Activated CD8-positive, alpha-beta memory T cell treated with anti-CD3 and anti-CD28 coated beads, Interleukin-2, amount 10 ng/mL, durations not matched to agents 7 days and 5 days (primary cell): ENCODE measurements at regions not wholly inside any gene's neighbourhood (a gene's known extent, or its start where the extent isn't known, plus 50 kb on each side); places are given as distances from the start of the nearest gene placed in this dataset.

ENCODE experiments used
- ATAC-seq: fragments of 150-1000 bp; cut with Tn5 transposase; one replicate; pipeline ENCODE4 v1.10.0; 2021; ENCODE audit warnings: moderate library complexity
- CTCF ChIA-PET: fragments of 350-600 bp; sonication (Branson Sonifier 250); formaldehyde crosslinking; loops from one replicate; lab custom pipeline; 2021; ENCODE audit warnings: antibody characterized with exemption; lab: Charles Lee
- DNase-seq: peaks from one replicate; pipeline ENCODE4 v3.0.0-alpha.2; 2020
- H3K27ac Mint-ChIP-seq: one replicate; pipeline ENCODE4 v1.8.0; 2021; ENCODE audit warnings: mild to moderate bottlenecking, mixed read lengths
- H3K27me3 Mint-ChIP-seq: one replicate; pipeline ENCODE4 v1.8.0; 2021; ENCODE audit warnings: mixed read lengths
- H3K36me3 Mint-ChIP-seq: one replicate; pipeline ENCODE4 v1.8.0; 2021; ENCODE audit warnings: mild to moderate bottlenecking, mixed read lengths
- H3K4me1 Mint-ChIP-seq: one replicate; pipeline ENCODE4 v1.8.0; 2021; ENCODE audit warnings: mixed read lengths
- H3K4me3 Mint-ChIP-seq: one replicate; pipeline ENCODE4 v1.8.0; 2021; ENCODE audit warnings: mild to moderate bottlenecking, moderate library complexity, mixed read lengths
- H3K9me3 Mint-ChIP-seq: one replicate; pipeline ENCODE4 v1.8.0; 2022; ENCODE audit warnings: low read depth, mixed read lengths

DNA sequence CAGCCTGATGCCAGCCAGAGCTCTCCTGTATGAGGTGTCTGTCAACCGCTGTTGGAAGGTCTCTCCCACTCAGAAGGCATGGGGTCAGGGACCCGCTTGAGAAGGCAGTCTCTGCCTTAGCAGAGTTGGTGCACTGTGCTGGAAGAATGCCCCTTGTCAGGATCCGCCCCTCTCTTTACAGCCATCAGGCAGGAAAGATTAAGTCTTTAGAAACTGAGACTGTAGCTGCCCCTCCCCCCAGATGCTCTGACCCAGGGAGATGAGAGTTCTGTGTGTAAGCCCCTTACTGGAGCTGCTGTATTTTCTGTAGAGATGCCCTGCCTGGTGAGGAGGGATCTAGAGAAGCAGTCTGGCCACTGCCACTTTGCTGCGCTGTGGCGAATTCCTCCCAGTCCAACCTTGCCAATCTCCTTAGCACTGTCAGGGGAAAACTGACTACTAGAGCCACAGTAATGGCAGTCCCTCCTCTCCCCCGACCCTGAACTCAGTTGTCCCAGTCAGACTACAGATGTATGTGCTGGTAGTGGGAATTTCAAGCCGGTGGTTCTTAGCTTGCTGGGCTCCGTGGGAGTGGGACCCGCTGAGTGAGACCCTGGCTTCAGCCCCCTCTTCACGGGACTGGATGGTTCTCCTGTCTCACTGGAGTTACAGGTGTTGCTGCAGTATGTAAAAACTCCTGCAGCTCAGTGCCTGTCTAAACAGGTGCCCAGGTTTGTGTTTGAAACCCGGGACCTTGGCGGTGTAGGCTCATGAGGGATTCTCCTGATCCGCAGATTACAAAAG is 285.5 kb upstream of the ZWINT start:
- H3K27ac Mint-ChIP-seq: no peak overlapping the region
- DNase-seq (no peak), ATAC-seq (no peak)
- CTCF ChIA-PET: interaction anchor here (1.0 kb wide), 1 partner anchor 12 kb away, joined by 4 read pairs; no protein-coding TSS in a partner anchor
- H3K36me3 Mint-ChIP-seq: no peaks in the 10 kb centered on the region
- H3K9me3 Mint-ChIP-seq: peaks cover 15% of the 10 kb centered on the region
- H3K4me1 Mint-ChIP-seq: no peaks in the 10 kb centered on the region
- no peak overlapping the region for H3K4me3 Mint-ChIP-seq
- H3K27me3 Mint-ChIP-seq: no peaks in the 10 kb centered on the region

DNA sequence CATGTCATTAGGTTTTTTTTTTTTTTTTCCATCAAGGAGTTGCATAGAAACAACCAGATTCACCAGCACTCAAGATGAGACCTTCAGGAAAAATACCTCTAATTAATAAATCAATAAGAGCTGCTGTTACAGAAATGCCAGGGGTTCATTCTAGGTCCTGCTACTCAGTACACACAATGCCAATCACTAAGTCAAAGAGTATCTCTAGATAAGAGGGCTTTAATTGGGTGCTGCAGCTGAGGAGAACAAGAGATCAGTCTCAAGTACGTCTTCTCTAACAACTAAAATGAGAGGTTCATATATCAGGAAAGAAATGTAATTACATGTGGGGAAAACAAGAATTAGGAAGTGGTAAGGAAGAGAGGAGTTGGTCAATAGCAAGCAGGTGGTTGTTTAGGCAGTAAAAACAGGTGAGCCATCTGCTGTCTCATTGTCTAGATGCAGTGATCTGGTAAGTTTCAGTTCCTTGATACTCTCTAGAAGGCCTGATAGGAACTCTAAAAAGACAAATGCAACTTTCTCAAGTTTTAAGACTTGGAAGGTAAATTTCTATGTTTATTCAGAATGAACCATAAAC is 272.9 kb upstream of the ZWINT start:
- H3K9me3 Mint-ChIP-seq: peaks cover 20% of the 10 kb centered on the region
- ATAC-seq (no peak), DNase-seq (no peak)
- H3K27ac Mint-ChIP-seq: no peak overlapping the region
- no peaks in the 10 kb centered on the region for H3K36me3 Mint-ChIP-seq
- no peaks in the 10 kb centered on the region for H3K4me1 Mint-ChIP-seq
- no peaks in the 10 kb centered on the region for H3K27me3 Mint-ChIP-seq
- H3K4me3 Mint-ChIP-seq: no peak overlapping the region
- CTCF ChIA-PET: no interaction called here

DNA sequence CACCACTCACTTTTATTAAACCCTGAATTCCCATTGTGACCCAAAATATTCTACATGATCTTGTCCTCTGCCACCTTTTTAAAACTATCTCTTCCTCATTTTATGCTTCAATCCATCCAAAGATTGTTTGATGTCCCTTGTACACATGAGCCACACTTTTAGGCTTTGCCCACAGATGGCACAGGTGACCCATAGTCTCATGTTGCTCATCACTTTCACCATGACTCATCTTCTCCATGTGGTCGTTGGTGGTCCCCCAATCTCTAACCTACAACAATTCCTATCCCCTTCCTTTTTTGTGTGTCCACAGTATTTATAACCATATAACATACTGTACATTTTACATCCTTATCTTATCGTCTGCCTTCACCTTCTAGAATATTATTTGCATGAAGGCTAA is 271.5 kb upstream of the ZWINT start:
- H3K27me3 Mint-ChIP-seq: no peaks in the 10 kb centered on the region
- H3K27ac Mint-ChIP-seq: no peak overlapping the region
- no peaks in the 10 kb centered on the region for H3K4me1 Mint-ChIP-seq
- H3K9me3 Mint-ChIP-seq: peaks cover 19% of the 10 kb centered on the region
- no peak for ATAC-seq
- H3K36me3 Mint-ChIP-seq: no peaks in the 10 kb centered on the region
- no peak overlapping the region for H3K4me3 Mint-ChIP-seq
- no peak for DNase-seq
- CTCF ChIA-PET: no interaction called here

DNA sequence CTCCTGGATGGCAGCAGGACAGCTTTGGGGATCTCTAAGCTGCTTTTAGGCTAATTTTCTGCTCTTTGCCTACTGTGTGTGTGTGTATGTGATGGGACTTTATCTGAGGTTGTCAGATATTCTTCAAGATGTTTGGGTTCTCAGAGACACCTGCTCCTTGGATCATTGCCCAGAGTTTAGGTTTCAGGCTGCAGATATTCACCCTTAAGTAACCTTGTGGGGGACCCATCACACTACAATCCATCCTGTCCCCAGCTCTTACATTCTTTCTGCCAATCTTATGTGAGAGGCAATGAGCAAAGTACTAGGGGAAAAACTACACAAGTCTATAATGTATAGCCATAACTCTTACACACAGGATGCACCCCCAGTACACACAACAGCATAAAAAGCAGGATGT is 263.0 kb upstream of the ZWINT start:
- peaks cover 7% of the 10 kb centered on the region for H3K9me3 Mint-ChIP-seq
- no peak overlapping the region for H3K4me3 Mint-ChIP-seq
- no peaks in the 10 kb centered on the region for H3K27me3 Mint-ChIP-seq
- H3K36me3 Mint-ChIP-seq: no peaks in the 10 kb centered on the region
- H3K27ac Mint-ChIP-seq: no peak overlapping the region
- no peak for DNase-seq
- no peak for ATAC-seq
- CTCF ChIA-PET: no interaction called here
- no peaks in the 10 kb centered on the region for H3K4me1 Mint-ChIP-seq

DNA sequence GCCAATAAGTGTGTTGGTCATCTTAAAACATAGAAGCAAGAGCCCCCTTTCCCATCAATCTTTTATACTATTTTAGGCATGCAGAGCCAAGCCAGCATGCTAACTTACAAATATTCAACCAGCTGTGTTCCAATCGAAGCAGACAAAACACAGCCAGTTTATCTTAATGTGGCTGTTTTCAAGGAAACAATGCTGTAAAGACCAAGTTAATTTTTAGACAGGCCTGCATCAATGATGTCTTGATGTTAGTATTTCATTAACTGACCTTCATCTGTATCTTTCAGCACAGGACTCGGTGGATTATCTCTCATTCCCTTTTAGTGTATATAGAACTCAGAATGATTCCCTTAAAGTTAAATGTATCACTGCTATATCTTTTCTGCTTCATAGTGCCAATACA is 262.0 kb upstream of the ZWINT start:
- no peak for ATAC-seq
- H3K27me3 Mint-ChIP-seq: no peaks in the 10 kb centered on the region
- no peaks in the 10 kb centered on the region for H3K4me1 Mint-ChIP-seq
- no peak for DNase-seq
- H3K36me3 Mint-ChIP-seq: no peaks in the 10 kb centered on the region
- no peak overlapping the region for H3K4me3 Mint-ChIP-seq
- no peak overlapping the region for H3K27ac Mint-ChIP-seq
- CTCF ChIA-PET: no interaction called here
- H3K9me3 Mint-ChIP-seq: peaks cover 3% of the 10 kb centered on the region

DNA sequence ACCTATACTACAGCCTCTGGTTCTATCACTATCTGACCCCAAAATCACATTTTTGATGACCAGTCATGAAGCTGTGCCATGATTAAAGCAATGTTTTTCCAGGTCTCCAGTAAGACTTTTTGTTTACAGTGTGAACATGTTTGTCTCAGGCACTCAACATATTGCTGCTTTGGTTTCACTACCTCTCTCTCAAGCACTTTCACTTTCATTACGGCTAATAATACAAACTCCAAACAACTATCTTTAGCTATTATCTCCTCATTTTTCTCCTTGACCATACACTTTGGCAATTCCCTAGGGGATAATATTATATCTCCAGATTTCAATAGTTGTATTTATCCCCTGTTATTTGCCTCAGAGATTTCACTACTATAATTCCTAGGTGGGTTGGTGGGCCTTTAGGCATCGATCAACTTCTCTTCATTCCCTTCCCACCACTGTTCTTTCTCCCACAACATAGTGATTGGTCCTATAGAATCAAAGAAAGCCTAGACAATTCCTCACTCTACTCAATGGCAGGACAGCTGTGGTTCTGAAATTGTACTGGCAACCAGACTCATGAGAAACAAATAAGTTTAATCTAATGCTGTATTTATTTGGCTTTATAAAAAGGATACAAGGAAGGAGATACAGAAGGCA is 261.4 kb upstream of the ZWINT start:
- H3K9me3 Mint-ChIP-seq: peaks cover 3% of the 10 kb centered on the region
- H3K4me1 Mint-ChIP-seq: no peaks in the 10 kb centered on the region
- no peaks in the 10 kb centered on the region for H3K36me3 Mint-ChIP-seq
- H3K4me3 Mint-ChIP-seq: no peak overlapping the region
- CTCF ChIA-PET: no interaction called here
- no peaks in the 10 kb centered on the region for H3K27me3 Mint-ChIP-seq
- no peak for ATAC-seq
- H3K27ac Mint-ChIP-seq: no peak overlapping the region
- no peak for DNase-seq

DNA sequence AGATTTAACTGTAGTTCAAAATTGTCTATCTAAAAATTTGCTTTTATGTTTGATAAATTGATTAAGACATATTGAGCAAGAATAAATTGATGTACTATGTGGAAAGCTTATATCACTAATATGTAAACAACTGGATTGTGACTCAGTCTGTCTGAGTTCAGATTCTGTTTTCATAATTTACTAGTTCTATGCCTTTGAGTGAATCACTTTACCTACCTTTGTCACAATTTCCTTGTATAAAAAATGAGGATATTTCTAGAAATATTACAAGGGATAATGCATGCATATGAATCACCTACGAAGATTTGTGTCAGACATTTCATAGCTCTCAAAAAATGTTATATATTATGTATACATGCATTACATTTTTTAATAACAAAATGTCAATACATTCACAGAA is 245.1 kb upstream of the ZWINT start:
- no peaks in the 10 kb centered on the region for H3K27me3 Mint-ChIP-seq
- H3K27ac Mint-ChIP-seq: no peak overlapping the region
- CTCF ChIA-PET: no interaction called here
- ATAC-seq (no peak), DNase-seq (no peak)
- H3K4me3 Mint-ChIP-seq: no peak overlapping the region
- no peaks in the 10 kb centered on the region for H3K4me1 Mint-ChIP-seq
- peaks cover 4% of the 10 kb centered on the region for H3K9me3 Mint-ChIP-seq
- no peaks in the 10 kb centered on the region for H3K36me3 Mint-ChIP-seq

DNA sequence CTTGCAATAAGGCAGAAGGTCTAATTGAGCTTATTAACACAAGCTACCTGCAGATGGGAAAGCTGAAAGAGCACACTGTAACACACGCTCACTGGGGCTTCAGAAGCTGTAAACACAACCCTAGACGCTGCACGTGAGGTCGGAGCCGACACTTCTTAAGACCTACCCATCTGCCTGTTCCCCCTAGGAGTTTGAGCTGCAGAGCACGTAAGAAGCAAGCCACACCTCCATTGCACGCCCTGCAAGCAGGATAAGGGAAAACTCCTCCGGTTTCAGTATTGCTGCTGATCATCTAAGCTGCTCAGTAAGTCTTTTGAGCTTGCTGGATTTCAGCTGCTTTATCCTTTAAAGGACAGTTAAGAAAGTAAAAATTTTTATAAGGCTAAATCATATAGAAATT is 244.0 kb upstream of the ZWINT start:
- H3K9me3 Mint-ChIP-seq: peaks cover 2% of the 10 kb centered on the region
- H3K4me3 Mint-ChIP-seq: no peak overlapping the region
- H3K27ac Mint-ChIP-seq: no peak overlapping the region
- no peaks in the 10 kb centered on the region for H3K36me3 Mint-ChIP-seq
- DNase-seq (no peak), ATAC-seq (no peak)
- H3K27me3 Mint-ChIP-seq: no peaks in the 10 kb centered on the region
- CTCF ChIA-PET: no interaction called here
- no peaks in the 10 kb centered on the region for H3K4me1 Mint-ChIP-seq

DNA sequence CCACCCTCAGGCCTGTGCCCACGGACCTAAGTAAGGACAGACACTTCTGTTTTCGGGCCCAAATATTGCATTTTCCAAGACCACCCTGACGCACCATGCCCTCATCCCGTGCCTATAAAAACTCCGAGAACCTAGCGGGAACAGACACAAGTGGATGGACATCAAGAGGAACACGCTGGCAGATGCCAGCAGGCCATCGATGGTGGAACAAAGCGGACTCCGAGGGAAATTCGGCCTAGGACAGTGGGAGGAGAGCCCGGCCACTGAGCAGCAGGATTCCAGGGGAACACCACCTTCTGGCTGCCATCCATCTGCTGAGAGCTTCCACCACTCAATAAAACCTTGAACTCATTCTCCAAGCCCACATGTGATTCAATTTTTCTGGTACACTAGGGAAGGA is 243.6 kb upstream of the ZWINT start:
- DNase-seq (no peak), ATAC-seq (no peak)
- no peak overlapping the region for H3K27ac Mint-ChIP-seq
- H3K27me3 Mint-ChIP-seq: no peaks in the 10 kb centered on the region
- no peaks in the 10 kb centered on the region for H3K36me3 Mint-ChIP-seq
- H3K4me3 Mint-ChIP-seq: no peak overlapping the region
- H3K9me3 Mint-ChIP-seq: peaks cover 2% of the 10 kb centered on the region
- H3K4me1 Mint-ChIP-seq: no peaks in the 10 kb centered on the region
- CTCF ChIA-PET: no interaction called here

DNA sequence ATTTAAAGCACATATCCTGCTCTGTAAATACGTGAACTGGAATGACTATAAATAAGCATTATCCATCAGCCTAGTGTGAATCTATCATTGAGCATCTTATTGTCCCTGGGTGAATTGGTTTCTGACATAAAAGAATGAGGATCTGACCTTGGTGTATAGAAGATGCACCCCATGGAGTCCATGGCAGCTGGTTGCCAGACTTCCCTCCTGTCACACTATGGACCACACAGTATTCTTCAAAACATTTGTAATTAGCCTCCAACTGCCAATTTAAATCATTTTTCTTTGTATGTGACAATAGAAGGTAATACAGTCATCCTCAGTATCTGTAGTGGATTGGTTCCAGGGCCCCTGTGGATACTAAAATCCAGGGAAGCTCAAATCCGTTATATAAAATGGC is 238.1 kb upstream of the ZWINT start:
- ATAC-seq: no peak

DNA sequence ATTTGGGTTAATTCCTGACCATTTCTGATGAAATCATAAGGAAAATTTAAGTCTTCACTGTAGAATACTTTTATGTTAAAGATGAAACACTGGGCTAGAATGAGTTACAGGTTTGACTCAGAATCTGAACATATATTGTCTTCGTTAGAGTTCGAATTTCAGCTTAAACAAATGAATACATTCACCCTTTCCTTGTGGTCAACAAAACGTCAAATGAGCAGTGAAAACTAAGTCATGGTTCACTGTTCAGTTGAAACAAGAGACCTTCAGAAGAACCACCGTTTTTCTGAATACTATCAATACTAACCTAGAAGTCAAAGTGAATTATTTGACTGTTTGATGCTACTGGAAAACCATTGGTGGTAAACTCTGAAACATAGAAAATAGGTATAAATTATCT is 235.2 kb upstream of the ZWINT start:
- H3K36me3 Mint-ChIP-seq: no peaks in the 10 kb centered on the region
- peaks cover 11% of the 10 kb centered on the region for H3K9me3 Mint-ChIP-seq
- no peak overlapping the region for H3K4me3 Mint-ChIP-seq
- H3K27me3 Mint-ChIP-seq: no peaks in the 10 kb centered on the region
- DNase-seq: no peak
- ATAC-seq: no peak
- no peaks in the 10 kb centered on the region for H3K4me1 Mint-ChIP-seq
- H3K27ac Mint-ChIP-seq: no peak overlapping the region
- CTCF ChIA-PET: no interaction called here

More for the DNA sequence above, 238.1 kb upstream of the ZWINT start:
- Mint-ChIP-seq H3K36me3 (no peaks in the 10 kb centered on the region), H3K27me3 (no peaks in the 10 kb centered on the region), H3K4me3 (no peak overlapping the region), H3K27ac (no peak overlapping the region), H3K9me3 (peaks cover 11% of the 10 kb centered on the region), H3K4me1 (no peaks in the 10 kb centered on the region)
- DNase-seq: no peak
- CTCF ChIA-PET: no interaction called here

DNA sequence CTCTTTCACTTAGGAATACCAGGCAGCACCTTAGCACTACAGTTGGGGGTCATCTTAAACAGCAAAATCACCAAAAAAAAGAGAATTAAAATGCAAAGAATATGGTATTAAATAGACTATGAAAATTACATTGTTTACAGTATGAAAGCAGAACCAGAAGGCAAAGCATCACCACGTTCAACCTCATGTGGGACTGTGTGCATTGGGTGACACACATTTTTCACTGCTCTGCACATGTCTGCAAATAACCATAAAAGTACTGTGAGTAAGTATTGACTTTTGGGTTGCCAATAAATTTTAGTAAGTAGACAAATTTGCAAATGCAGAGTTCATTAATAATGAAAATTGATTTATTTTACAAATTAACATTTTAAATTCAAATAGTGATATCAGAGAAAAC is 232.1 kb upstream of the ZWINT start:
- no peak for ATAC-seq

DNA sequence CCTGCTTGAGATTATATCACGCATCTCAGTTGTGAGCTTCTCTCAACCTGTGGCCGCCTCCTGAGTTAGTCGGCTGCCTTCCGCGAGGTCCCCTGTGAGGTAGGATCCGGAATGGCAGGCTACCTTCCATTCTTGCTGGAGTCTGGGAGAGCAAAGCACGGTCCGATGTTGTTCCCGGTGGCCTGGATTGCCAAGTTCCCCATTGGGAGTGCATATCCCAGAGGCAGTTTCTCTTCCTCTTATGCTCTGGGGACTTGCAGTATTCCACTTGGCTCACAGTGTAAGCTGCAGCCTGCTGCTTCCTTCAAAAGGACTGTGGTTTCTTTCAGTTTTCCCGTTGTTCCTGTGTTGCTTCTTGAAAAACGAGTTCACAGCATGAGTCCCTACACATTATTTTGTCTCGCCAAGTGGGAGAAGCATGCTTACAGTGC is 225.4 kb upstream of the ZWINT start:
- Mint-ChIP-seq H3K27ac (no peak overlapping the region), H3K36me3 (no peaks in the 10 kb centered on the region), H3K27me3 (no peaks in the 10 kb centered on the region), H3K4me3 (no peak overlapping the region), H3K4me1 (no peaks in the 10 kb centered on the region), H3K9me3 (peaks cover 2% of the 10 kb centered on the region)
- CTCF ChIA-PET: no interaction called here
- no peak for DNase-seq
- no peak for ATAC-seq

More for the DNA sequence above, 232.1 kb upstream of the ZWINT start:
- no peak for DNase-seq
- Mint-ChIP-seq H3K36me3 (no peaks in the 10 kb centered on the region), H3K4me1 (no peaks in the 10 kb centered on the region), H3K27ac (no peak overlapping the region), H3K27me3 (no peaks in the 10 kb centered on the region), H3K9me3 (peaks cover 11% of the 10 kb centered on the region), H3K4me3 (no peak overlapping the region)
- CTCF ChIA-PET: no interaction called here
